GM18858 (cell line): ENCODE measurements at regions not wholly inside any gene's neighbourhood (a gene's known extent, or its start where the extent isn't known, plus 50 kb on each side); places are given as distances from the start of the nearest gene placed in this dataset.

ENCODE experiments used
- ATAC-seq: cut with Tn5 transposase; IDR thresholded peaks from one replicate; pipeline ENCODE4 v1.9.1; 2021; ENCODE audit not compliant: unreplicated experiment

DNA sequence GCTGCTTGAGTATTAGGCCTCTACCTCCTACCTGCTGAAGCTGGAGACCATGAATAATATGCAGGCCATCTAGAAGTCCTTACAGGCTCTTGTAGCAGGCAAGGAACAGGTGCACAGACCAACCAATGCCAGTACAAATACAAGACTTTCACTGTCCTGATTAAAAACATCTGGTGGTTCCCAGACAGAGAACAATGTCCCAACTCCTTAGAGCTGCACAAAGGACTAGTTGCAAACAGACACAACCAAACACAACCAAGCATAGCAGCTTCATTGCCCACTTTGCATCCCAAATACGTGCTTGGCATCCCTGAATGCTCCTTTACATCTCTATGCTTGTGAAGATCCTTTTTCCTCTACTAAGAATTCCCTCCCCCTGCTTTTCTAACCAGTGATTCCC is 98.1 kb upstream of the CXADR start:
- ATAC-seq: no peak

DNA sequence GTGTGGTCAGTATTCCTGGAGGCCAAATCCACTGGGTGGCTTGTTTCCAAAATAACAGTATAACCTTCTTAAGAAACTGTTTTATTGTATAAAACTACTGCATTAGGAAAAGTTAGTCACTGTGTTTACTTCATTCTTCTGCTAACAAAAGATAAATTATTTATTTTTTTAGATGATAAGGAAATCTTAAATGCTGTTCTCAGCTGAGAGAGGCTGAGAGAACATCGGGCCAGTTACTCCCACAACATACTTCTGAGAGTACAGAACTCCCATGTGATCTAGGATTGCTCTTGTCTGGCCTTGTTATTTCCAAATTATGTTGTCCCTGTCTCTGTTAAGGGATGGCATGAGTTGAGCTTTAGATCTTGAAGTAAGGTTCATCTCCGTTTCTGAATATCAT is 96.7 kb upstream of the CXADR start:
- ATAC-seq: no peak

DNA sequence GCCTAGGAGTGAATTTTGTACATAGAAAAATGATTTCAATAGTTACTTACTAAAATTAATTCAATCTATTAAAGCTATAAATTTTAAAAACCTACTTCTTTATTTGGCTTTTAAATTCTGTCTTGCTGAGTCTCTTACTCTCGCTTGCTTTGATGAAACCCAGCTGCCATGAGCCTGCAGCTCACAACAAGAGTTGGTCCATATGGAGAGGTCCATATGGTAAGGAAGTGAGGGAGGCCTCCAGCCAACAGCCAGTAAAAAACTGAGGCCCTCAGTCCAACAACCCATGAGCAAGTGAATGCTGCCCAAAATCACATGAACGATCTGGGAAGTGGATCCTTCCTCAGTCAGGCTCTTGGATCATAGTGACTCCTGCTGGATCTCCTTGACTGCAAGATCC is 89.9 kb upstream of the CXADR start:
- ATAC-seq: no peak

- no peak for ATAC-seq
Measured at GRCh38 chr21:17427157-17427556, 85.7 kb upstream of the CXADR start.

DNA sequence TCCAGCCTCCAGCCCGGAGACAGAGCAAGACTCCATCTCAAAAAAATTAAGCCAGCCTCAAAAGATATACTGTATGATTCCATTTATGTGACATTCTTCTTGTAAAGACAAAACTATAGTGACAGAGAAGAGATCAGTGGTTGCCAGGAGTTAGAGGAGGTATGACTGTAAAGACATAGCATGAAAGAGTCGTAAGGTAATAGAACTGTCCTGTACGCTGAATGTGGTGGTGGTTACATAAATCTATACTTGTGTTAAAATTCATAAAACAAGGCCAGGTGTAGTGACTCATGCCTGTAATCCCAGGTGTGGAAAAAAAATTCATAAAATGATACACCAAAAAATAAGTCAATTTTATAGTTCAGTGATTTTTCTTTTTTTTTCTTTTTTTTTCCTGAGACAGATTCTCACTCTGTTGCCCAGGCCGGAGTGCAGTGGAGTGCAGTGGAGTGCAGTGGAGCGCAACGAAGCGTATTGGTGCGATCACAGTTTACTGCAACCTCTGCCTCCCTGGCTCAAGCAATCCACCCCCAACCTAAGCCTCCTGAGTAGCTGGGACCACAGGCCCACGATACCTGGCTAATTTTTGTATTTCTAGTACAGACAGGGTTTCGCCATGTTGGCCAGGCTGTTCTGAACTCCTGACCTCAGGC is 84.9 kb upstream of the CXADR start:
- ATAC-seq: peak; percentile 90

- peak; percentile 63 for ATAC-seq
Measured at GRCh38 chr21:17428484-17428869, 84.4 kb upstream of the CXADR start.

GRCh38 chr21:17428980-17429379 is 83.9 kb upstream of the CXADR start:
- ATAC-seq: no peak

GRCh38 chr21:17429936-17430335 is 82.9 kb upstream of the CXADR start:
- ATAC-seq: no peak

GRCh38 chr21:17432732-17433057 is 80.1 kb upstream of the CXADR start:
- ATAC-seq: no peak

DNA sequence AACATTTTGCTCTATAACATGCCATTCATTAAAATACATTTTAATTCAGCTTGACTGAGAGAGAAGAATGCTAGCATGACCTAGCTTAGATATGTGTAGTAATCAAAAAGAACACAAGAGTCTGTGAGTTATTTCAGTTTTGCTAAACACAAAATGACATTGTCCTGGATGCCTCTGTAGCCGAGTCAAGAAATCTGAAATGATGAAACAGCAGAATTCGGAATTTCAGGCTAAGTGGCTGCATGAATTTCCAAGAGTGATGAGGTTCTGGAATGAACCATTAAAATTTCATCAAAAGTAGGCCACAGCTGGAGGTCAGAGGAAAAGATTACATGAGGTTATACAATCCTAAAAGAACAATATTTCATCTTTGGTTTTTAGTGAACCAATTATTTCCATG is 79.1 kb upstream of the CXADR start:
- no peak for ATAC-seq

DNA sequence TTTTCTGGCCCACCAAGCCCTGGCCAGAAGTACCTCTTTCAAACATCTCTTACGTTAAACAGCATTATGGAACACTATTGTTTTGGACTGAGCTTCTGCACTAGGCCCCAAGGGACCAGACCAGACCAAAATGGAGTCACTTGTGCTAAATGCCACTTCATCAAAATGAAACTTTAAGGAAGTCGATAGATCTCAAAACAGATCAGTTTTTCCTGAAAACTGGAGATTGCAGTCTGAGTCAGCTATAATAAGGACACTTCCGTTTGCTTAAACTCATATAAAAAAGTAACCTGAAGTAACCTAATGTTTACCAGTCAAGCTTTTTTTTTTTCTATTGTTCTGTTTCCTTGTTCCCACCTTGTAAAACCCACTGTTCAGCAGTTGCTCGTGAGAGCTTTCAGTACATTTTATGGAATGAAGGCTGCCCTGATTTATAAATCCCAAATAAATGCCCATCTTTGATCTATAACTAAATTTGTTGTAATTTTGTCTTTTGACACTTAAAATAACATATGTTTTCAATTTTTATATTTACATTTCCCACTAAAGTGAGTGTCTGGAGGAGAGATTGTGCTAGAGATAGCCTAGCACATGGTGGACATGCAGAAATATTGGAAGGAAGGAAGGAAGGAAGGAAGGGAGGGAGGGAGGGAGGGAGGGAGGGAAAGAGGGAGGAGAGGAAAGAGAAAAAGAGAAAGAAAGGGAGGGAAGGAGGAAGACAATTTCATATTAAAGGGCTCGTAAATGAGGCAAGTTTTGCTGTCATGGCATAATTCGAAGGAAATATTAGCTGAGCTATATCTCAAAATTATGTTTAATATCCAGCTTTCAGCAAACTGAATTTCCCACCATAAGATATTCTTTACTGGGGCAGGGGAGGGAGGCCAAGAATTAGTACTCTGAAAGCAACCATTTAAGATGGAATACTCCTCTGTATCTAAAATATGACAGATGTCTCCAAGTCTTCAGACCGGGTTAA is 77.0 kb upstream of the CXADR start:
- no peak for ATAC-seq

- ATAC-seq: no peak
Measured at GRCh38 chr21:17436626-17437111, 76.2 kb upstream of the CXADR start.

GRCh38 chr21:17438635-17439034 is 74.2 kb upstream of the CXADR start:
- ATAC-seq: no peak

DNA sequence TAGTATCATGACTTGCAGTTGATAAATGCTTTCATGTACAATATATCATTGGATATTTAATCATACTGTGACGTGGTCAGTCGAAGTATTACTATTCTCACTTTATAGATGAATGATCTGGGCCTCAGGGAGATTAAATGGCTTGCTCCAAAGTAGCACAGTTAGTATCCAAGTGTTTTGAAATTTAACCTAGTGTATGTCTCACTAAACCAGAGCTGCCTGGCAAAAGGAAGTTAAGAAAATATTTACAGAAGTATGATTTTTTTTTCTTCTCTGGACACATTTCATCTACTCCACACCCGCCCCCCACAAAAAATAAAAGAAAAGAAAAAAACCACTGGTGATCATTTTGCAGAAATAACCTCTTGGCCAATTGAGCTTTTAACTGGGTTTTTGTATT is 71.9 kb upstream of the CXADR start:
- ATAC-seq: no peak

GRCh38 chr21:17441370-17441769 is 71.5 kb upstream of the CXADR start:
- no peak for ATAC-seq

GRCh38 chr21:17442165-17442564 is 70.7 kb upstream of the CXADR start:
- no peak for ATAC-seq

DNA sequence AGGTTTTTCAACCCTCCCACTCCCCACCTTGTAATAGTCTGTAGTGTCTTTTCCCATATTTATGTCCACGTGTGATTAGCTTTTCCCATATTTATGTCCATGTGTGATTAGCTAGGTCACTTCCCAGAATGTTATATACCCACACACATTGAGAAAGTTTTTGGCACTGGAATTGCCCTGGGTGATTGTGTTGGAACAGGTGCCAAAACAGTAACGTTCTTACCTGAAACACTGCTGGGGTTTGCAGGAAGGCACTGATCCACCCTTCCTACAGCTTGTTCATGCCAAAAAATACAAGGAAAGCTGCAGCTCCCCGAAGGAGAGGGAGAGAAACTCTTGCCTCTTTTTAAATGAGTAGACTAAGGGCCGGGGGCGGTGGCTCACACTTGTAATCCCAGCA is 68.0 kb upstream of the CXADR start:
- no peak for ATAC-seq

DNA sequence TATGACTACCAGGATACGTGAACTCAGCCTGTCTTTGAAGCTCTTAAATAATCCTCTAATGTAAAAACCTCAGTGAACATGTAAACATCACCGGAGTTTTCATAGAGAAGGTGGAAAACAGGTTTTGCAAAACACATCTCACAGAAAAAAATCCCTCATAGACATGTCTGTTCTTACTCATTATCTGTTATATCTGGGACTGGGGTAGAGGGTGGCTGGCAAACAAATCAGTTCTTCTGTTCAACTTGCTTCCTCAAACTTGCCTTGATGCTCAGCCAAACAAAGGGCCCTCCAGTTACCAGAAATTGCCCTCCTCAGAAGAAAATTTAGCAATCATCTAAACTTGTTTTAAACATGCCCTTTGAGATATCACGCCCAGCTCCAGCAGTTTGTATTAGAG is 66.1 kb upstream of the CXADR start:
- no peak for ATAC-seq

- ATAC-seq: no peak
Measured at GRCh38 chr21:17449701-17450100, 63.1 kb upstream of the CXADR start.

GRCh38 chr21:17451364-17451891 is 61.4 kb upstream of the CXADR start:
- no peak for ATAC-seq

- ATAC-seq: no peak
Measured at GRCh38 chr21:17454315-17455027, 58.4 kb upstream of the CXADR start.

DNA sequence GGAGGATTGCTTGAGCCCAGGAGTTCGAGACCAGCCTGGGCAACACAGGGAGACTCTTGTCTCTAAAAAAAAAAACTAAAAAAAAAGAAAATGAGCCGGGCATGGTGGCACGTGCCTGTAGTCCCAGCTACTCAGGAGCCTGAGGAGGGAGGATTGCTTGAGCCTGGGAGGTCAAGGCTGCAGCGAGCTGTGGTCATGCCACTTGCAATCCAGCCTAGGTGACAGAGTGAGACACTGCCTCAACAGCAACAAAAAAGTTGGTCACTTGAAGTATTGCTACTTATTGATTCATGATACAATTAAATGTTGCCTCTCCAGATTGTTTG is 57.9 kb upstream of the CXADR start:
- no peak for ATAC-seq
